ENCODE measurements at regions not wholly inside any gene's neighbourhood (a gene's known extent, or its start where the extent isn't known, plus 50 kb on each side); places are given as distances from the start of the nearest gene placed in this dataset.
A peak's percentile ranks its signal among the peaks of the same experiment; 100 is the strongest.

- TF ChIP-seq ZNF362 (CRISPR knock-in tag; IDR thresholded peaks at IDR 0.05; ENCODE audit: borderline replicate concordance) (no peak), HOMEZ (CRISPR knock-in tag; IDR thresholded peaks at IDR 0.05; ENCODE audit: low read depth) (0 out of 2 replicates have a peak, but pooled peaks have one; percentile 16), GATAD1 (CRISPR knock-in tag; IDR thresholded peaks at IDR 0.05) (0 out of 2 replicates have a peak, but pooled peaks have one; percentile 16), RARA (CRISPR knock-in tag; IDR thresholded peaks at IDR 0.05) (peak; percentile 95), ZNF292 (CRISPR knock-in tag; IDR thresholded peaks at IDR 0.05; ENCODE audit: borderline replicate concordance, low read depth) (no peak), ZNF296 (CRISPR knock-in tag; conservative IDR thresholded peaks at IDR 0.05) (no peak), TFE3 (CRISPR knock-in tag; IDR thresholded peaks at IDR 0.05) (peak; percentile 40; the same call in 1 of the 2 replicates), THRA (CRISPR knock-in tag; IDR thresholded peaks at IDR 0.05; ENCODE audit: borderline replicate concordance) (peak; percentile 80; the same call in 1 of the 2 replicates), ZSCAN5A (CRISPR knock-in tag; IDR thresholded peaks at IDR 0.05; ENCODE audit: borderline replicate concordance) (no peak), ATF6 (CRISPR knock-in tag; conservative IDR thresholded peaks at IDR 0.05) (no peak), NFIC (IDR thresholded peaks at IDR 0.05; ENCODE audit: low read length) (peak; percentile 49; the same call in 1 of the 2 replicates), ETV5 (CRISPR knock-in tag; IDR thresholded peaks at IDR 0.05; ENCODE audit: borderline replicate concordance) (peak; percentile 32; the same call in 1 of the 2 replicates)
These were observed 187.1 kb downstream of the BLID start (continued) for GRCh38 chr11:121928597-121929580.

Measured in HepG2 (cell line).